ENCODE measurements at regions not wholly inside any gene's neighbourhood (a gene's known extent, or its start where the extent isn't known, plus 50 kb on each side); places are given as distances from the start of the nearest gene placed in this dataset.

DNA sequence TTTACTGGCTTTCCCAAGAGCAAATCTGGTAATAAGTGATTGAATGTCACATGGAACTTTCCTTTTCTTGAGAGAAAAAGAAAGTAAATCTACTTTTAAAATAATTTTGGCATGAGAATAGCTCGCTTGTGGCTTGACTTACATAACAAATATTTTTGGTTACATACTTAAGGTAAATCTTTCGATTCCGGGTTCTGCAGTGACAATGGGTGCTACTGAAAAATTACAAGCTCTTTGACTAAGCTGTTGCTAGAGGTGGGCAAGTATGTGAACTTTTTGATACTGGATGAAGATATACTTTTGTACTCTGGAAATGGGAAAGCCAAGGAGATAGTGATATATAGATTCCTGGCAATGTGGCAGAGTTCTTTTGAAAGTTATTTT, 51.9 kb upstream of the OTOL1 start:
- TF ChIP-seq POLR2A (IDR thresholded peaks at IDR 0.05; ENCODE audit: extremely low read depth, insufficient read length), result no peak
- TF ChIP-seq, protein P1, sequence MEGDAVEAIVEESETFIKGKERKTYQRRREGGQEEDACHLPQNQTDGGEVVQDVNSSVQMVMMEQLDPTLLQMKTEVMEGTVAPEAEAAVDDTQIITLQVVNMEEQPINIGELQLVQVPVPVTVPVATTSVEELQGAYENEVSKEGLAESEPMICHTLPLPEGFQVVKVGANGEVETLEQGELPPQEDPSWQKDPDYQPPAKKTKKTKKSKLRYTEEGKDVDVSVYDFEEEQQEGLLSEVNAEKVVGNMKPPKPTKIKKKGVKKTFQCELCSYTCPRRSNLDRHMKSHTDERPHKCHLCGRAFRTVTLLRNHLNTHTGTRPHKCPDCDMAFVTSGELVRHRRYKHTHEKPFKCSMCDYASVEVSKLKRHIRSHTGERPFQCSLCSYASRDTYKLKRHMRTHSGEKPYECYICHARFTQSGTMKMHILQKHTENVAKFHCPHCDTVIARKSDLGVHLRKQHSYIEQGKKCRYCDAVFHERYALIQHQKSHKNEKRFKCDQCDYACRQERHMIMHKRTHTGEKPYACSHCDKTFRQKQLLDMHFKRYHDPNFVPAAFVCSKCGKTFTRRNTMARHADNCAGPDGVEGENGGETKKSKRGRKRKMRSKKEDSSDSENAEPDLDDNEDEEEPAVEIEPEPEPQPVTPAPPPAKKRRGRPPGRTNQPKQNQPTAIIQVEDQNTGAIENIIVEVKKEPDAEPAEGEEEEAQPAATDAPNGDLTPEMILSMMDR (IDR thresholded peaks at IDR 0.05; ENCODE audit: low read depth, low read length), result no peak
- TF ChIP-seq, protein P2, sequence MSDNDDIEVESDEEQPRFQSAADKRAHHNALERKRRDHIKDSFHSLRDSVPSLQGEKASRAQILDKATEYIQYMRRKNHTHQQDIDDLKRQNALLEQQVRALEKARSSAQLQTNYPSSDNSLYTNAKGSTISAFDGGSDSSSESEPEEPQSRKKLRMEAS (IDR thresholded peaks at IDR 0.05; ENCODE audit: low read depth, low read length), result no peak
- no peak for TF ChIP-seq MYC (IDR thresholded peaks at IDR 0.05; ENCODE audit: low read depth, low read length)
- H3K4me3 ChIP-seq (ENCODE audit: low read depth, low read length), result no peak overlapping the region

DNA sequence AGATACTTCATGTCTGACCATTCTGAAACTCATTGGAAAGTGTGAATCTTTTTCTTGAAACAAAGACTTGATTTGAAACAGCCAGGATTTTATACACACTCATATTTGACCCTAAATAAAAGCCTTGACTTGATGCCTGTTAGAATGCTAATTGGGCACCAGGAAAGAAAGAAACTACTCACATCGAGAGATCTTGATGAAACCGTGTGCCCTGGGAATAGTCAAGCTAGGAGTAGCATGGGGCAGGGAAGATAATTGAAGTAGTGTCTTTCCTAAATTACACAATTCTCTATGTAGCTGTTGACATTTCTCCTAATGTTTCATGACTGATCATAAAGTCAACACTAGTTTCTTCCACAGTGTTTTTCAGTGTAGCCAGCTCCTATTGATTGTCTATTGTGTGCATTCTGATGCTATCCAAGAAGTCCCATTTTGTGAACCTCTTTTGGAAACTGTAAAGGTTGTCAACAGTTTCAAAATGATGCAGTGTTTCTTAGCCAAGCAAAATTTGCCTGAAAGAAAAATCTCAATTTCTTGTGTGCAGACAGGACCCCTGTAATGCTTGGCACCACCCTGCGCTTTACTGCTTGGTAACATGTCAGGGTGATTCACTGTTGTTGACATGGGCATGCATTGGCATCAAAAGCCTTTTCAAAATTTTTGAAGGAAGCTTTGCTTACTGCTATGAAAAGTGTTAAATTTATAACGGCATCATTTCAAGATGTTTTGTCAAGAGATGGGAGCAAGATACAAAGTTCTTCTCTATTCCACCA, 52.5 kb upstream of the OTOL1 start:
- DNase-seq (ENCODE audit: low read depth), result no peak
- TF ChIP-seq, protein P2 (IDR thresholded peaks at IDR 0.05; ENCODE audit: low read depth, low read length), result no peak
- no peak for TF ChIP-seq POLR2A (IDR thresholded peaks at IDR 0.05; ENCODE audit: extremely low read depth, insufficient read length)
- TF ChIP-seq, protein P1 (IDR thresholded peaks at IDR 0.05; ENCODE audit: low read depth, low read length), result no peak
- TF ChIP-seq MYC (IDR thresholded peaks at IDR 0.05; ENCODE audit: low read depth, low read length), result no peak
- no peak overlapping the region for H3K4me3 ChIP-seq (ENCODE audit: low read depth, low read length)

More for the DNA sequence above, 51.9 kb upstream of the OTOL1 start:
- DNase-seq (ENCODE audit: low read depth), result no peak

DNA sequence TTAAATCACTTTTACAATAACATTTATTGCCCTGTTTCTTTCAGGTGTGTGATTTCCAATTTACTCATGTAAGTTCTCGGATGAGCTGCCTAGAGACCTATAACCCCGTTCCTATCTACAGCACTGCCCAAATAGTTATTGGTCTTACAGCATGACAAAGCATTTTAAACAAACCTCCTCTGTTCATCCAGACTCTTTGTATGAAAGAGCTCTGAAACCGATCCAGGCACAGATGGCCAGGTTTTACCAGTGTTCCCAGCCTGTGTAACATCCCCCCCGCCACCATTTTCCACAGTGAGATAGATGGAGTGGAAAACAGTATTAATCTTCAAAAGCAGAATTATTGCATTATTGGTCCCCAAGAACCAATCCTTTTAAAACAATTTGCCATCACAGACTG, 59.0 kb upstream of the SPTSSB start:
- no peak overlapping the region for H3K4me3 ChIP-seq (ENCODE audit: low read depth, low read length)
- TF ChIP-seq MYC (IDR thresholded peaks at IDR 0.05; ENCODE audit: low read depth, low read length) (no peak), POLR2A (IDR thresholded peaks at IDR 0.05; ENCODE audit: extremely low read depth, insufficient read length) (no peak)
- TF ChIP-seq, protein P1 (IDR thresholded peaks at IDR 0.05; ENCODE audit: low read depth, low read length), result no peak
- TF ChIP-seq, protein P2 (IDR thresholded peaks at IDR 0.05; ENCODE audit: low read depth, low read length), result no peak
- DNase-seq (ENCODE audit: low read depth), result no peak

DNA sequence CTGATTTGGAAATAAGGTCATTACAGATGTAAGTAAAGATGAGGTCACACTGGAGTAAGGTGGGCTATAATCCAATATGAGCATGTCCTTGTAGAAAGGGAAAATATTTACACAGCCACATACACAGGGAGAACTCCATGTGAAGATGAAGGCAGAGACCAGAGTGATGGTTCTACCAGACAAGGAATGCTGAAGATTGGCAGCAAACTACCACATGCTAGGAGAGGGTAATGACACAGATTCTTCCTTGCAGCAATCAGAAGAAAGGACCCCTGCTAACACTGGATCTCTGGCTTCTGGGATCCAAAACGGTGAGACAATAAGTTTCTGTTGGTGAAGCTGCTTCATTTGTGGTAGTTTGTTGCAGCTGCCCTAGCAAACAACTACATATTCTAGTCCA, 56.0 kb upstream of the SPTSSB start:
- H3K4me3 ChIP-seq (ENCODE audit: low read depth, low read length), result no peak overlapping the region
- no peak for DNase-seq (ENCODE audit: low read depth)
- TF ChIP-seq POLR2A (IDR thresholded peaks at IDR 0.05; ENCODE audit: extremely low read depth, insufficient read length) (no peak), MYC (IDR thresholded peaks at IDR 0.05; ENCODE audit: low read depth, low read length) (no peak)
- TF ChIP-seq, protein P1 (IDR thresholded peaks at IDR 0.05; ENCODE audit: low read depth, low read length), result no peak
- TF ChIP-seq, protein P2 (IDR thresholded peaks at IDR 0.05; ENCODE audit: low read depth, low read length), result no peak

DNA sequence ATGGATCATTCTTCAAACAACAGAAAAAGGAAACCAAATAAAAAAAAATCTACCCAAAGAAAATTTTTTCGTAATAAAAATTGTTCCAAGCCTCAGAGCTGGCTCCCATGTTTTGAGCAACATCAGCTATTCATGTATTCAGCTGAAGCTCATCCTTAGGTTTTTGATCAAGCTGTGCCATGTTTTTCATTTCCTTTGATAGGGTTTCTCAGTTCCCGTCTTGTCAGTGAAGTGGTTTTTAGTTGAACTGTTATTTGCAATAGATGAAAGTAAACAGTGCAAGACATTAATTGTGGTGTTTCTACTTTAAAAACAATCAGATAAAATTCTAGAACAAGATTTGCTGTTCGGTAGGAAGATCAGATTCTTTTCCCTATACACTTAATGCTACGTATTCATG, 55.4 kb upstream of the SPTSSB start:
- H3K4me3 ChIP-seq (ENCODE audit: low read depth, low read length), result no peak overlapping the region
- no peak for TF ChIP-seq MYC (IDR thresholded peaks at IDR 0.05; ENCODE audit: low read depth, low read length)
- TF ChIP-seq, protein P1 (IDR thresholded peaks at IDR 0.05; ENCODE audit: low read depth, low read length), result no peak
- TF ChIP-seq, protein P2 (IDR thresholded peaks at IDR 0.05; ENCODE audit: low read depth, low read length), result no peak
- TF ChIP-seq POLR2A (IDR thresholded peaks at IDR 0.05; ENCODE audit: extremely low read depth, insufficient read length), result no peak
- no peak for DNase-seq (ENCODE audit: low read depth)

Data from NB4 (cell line).